ENCODE measurements at regions not wholly inside any gene's neighbourhood (a gene's known extent, or its start where the extent isn't known, plus 50 kb on each side); places are given as distances from the start of the nearest gene placed in this dataset.

- in situ Hi-C loops (cut with MboI; ENCODE audit: low sequenced_read_pairs, unreplicated experiment): no loop called here
- DNase-seq (ENCODE audit: low spot score): no peak
- no peak for TF ChIP-seq CTCF (IDR thresholded peaks at IDR 0.05; ENCODE audit: borderline replicate concordance, control extremely low read depth, extremely low read depth, insufficient read depth, missing control alignments)
These were observed 163.8 kb upstream of the RFX3 start for GRCh38 chr9:3689555-3689954.

DNA sequence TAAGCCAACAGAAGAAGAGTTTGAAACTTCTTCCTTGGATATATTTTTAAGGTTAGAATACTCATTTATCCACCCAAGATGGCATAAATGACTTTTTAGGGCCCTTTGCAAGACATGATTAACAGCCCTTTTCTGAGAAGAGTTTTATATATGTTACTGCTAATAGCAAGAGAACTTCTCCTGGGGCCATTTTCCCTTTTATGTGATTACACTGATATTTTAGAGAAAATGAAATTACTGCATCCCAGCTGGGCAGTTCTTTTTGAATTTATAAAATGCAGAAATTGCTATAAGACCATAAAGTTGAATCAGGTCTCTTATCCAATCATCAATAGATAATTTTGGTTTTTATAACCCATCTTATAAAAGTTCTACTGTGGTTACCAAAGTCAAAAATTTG is 161.3 kb upstream of the RFX3 start:
- in situ Hi-C loops (cut with MboI; ENCODE audit: low sequenced_read_pairs, unreplicated experiment): no loop called here
- DNase-seq (ENCODE audit: low spot score): no peak
- no peak for TF ChIP-seq CTCF (IDR thresholded peaks at IDR 0.05; ENCODE audit: borderline replicate concordance, control extremely low read depth, extremely low read depth, insufficient read depth, missing control alignments)

GRCh38 chr9:3682186-3682585 is 156.4 kb upstream of the RFX3 start:
- no peak for TF ChIP-seq CTCF (IDR thresholded peaks at IDR 0.05; ENCODE audit: borderline replicate concordance, control extremely low read depth, extremely low read depth, insufficient read depth, missing control alignments)
- no peak for DNase-seq (ENCODE audit: low spot score)
- in situ Hi-C loops (cut with MboI; ENCODE audit: low sequenced_read_pairs, unreplicated experiment): no loop called here

DNA sequence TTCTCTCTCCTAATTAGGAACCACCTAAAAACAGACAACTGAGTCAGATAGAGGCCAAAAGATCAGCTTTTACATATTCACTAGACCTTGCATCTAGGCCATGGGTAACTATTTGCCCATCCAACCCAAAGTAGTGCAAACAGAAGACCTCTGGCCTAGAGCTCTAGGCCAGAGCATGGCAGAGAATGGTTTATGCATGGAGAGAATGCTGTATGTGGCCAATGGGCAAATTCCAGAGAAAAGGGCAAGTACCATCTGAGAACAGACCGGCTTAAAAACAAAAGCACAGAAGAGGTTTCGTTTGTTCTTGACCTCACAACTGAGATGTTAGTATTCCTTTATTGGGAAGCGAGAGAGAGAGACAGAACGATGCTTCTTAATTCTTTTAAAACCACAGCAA is 151.7 kb upstream of the RFX3 start:
- TF ChIP-seq CTCF (IDR thresholded peaks at IDR 0.05; ENCODE audit: borderline replicate concordance, control extremely low read depth, extremely low read depth, insufficient read depth, missing control alignments): no peak
- in situ Hi-C loops (cut with MboI; ENCODE audit: low sequenced_read_pairs, unreplicated experiment): no loop called here
- DNase-seq (ENCODE audit: low spot score): no peak

GRCh38 chr9:3676766-3677165 is 151.0 kb upstream of the RFX3 start:
- in situ Hi-C loops (cut with MboI; ENCODE audit: low sequenced_read_pairs, unreplicated experiment): no loop called here
- no peak for DNase-seq (ENCODE audit: low spot score)
- TF ChIP-seq CTCF (IDR thresholded peaks at IDR 0.05; ENCODE audit: borderline replicate concordance, control extremely low read depth, extremely low read depth, insufficient read depth, missing control alignments): no peak

DNA sequence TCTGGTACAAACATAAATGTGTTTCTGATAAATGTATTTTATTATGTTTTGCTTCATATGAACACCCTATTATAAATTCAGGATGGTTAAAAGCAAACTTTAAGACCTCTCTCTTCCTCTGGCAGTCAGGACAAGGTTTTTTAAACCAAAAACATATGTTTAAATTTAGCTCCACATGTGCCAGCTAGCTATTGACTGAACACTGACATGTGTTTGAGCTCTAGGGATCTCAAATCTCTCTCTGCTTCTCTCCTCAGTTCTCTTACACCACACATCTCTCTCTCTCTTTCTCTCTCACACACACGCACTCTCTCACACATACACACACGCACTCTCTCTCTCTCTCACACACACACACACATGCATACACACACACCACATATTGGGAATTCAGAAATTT is 150.1 kb upstream of the RFX3 start:
- in situ Hi-C loops (cut with MboI; ENCODE audit: low sequenced_read_pairs, unreplicated experiment): no loop called here

More for the DNA sequence above, 150.1 kb upstream of the RFX3 start:
- TF ChIP-seq CTCF (IDR thresholded peaks at IDR 0.05; ENCODE audit: borderline replicate concordance, control extremely low read depth, extremely low read depth, insufficient read depth, missing control alignments): no peak
- DNase-seq (ENCODE audit: low spot score): no peak
